ENCODE measurements at regions not wholly inside any gene's neighbourhood (a gene's known extent, or its start where the extent isn't known, plus 50 kb on each side); places are given as distances from the start of the nearest gene placed in this dataset.

DNA sequence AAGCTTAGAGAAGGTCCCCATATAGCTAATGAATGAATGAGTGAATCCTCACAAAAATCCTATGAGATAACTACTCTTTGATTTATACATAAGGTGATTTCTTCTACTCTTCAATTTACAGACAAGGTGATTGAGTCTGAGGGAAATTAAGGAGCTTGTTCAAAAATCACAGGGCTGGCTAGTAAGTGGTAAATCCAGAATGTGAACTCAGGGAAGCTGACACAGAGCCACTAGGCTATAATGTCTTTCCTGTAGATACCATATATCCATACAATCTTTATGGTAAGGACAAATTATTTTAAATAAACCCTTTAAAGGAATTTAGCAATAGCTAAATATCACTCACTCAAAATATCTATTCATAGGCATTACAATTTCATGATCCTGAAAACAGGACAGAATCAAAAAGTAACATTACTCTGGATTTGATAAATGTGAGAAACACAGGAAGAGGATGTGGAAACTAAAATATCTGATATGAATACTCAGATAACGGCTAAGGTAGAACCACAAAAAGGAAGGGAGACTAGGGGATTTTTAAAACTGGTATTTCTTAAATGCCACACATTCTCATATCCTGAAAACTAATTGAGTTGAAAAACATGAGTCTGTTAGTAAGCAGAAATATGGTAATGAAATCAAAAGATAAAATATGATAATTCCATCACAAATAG is 108.2 kb downstream of the NBPF12 start:
- Mint-ChIP-seq H3K4me1 (ENCODE audit: low read depth) (no peaks in the 10 kb centered on the region), H3K9me3 (no peaks in the 10 kb centered on the region; the same call in 1 of the 2 replicates), H3K36me3 (ENCODE audit: low read depth) (no peaks in the 10 kb centered on the region), H3K27me3 (ENCODE audit: insufficient read depth) (peaks cover 6% of the 10 kb centered on the region; the same call in 1 of the 2 replicates), H3K4me3 (no peak overlapping the region), H3K27ac (no peak overlapping the region)
- TF ChIP-seq, protein P1, sequence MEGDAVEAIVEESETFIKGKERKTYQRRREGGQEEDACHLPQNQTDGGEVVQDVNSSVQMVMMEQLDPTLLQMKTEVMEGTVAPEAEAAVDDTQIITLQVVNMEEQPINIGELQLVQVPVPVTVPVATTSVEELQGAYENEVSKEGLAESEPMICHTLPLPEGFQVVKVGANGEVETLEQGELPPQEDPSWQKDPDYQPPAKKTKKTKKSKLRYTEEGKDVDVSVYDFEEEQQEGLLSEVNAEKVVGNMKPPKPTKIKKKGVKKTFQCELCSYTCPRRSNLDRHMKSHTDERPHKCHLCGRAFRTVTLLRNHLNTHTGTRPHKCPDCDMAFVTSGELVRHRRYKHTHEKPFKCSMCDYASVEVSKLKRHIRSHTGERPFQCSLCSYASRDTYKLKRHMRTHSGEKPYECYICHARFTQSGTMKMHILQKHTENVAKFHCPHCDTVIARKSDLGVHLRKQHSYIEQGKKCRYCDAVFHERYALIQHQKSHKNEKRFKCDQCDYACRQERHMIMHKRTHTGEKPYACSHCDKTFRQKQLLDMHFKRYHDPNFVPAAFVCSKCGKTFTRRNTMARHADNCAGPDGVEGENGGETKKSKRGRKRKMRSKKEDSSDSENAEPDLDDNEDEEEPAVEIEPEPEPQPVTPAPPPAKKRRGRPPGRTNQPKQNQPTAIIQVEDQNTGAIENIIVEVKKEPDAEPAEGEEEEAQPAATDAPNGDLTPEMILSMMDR (IDR thresholded peaks at IDR 0.05): no peak
- DNase-seq: no peak

Data from HFFc6 (cell line).